ENCODE measurements at regions not wholly inside any gene's neighbourhood (a gene's known extent, or its start where the extent isn't known, plus 50 kb on each side); places are given as distances from the start of the nearest gene placed in this dataset. TPM values are rescaled to one million over a fixed set of nuclear protein-coding genes. Genes with fewer than 3 reads are reported as not detected.
"Not testable (repeated sequence)": the region's sequence is repeated elsewhere in the genome, so short reads cannot be mapped to it uniquely, and the experiment has no call there.

GRCh38 chr15:101961263-101961662, 149.3 kb downstream of the OR4F15 start:
- H3K9me3 Mint-ChIP-seq; H3K4me1 Mint-ChIP-seq (ENCODE audit: unreplicated experiment); H3K36me3 Mint-ChIP-seq; DNase-seq (ENCODE audit: extremely low spot score, unreplicated experiment); H3K27me3 Mint-ChIP-seq; H3K4me3 Mint-ChIP-seq; H3K27ac Mint-ChIP-seq: not testable (repeated sequence)

GRCh38 chr15:101961765-101962164, 149.8 kb downstream of the OR4F15 start:
- not testable (repeated sequence) for H3K27me3 Mint-ChIP-seq; DNase-seq (ENCODE audit: extremely low spot score, unreplicated experiment); H3K4me3 Mint-ChIP-seq; H3K9me3 Mint-ChIP-seq; H3K36me3 Mint-ChIP-seq; H3K4me1 Mint-ChIP-seq (ENCODE audit: unreplicated experiment); H3K27ac Mint-ChIP-seq

GRCh38 chr15:101963687-101964086, 151.7 kb downstream of the OR4F15 start:
- not testable (repeated sequence) for H3K9me3 Mint-ChIP-seq; H3K27ac Mint-ChIP-seq; H3K36me3 Mint-ChIP-seq; H3K27me3 Mint-ChIP-seq; DNase-seq (ENCODE audit: extremely low spot score, unreplicated experiment); H3K4me3 Mint-ChIP-seq; H3K4me1 Mint-ChIP-seq (ENCODE audit: unreplicated experiment)

DNA sequence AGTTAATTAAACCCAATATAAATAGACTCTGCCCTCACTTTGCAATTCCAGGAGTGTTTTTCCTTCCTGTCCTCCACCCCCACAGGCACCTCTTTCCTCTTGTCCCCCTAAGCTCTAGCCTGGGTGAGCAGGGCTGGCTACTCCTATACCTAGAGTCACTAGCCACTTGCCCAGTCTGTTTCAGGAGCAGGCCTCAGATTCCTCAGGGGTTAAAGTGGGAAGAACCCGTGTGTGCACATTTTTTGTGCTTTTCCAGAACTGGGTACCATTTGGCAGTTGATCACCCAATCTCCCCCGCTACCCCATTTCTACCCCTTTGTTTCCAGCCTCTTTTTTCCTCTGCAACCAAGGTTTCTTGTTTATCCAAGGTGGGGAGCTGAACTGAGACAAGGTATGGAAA, 153.4 kb downstream of the OR4F15 start:
- DNase-seq (ENCODE audit: extremely low spot score, unreplicated experiment); H3K27ac Mint-ChIP-seq; H3K27me3 Mint-ChIP-seq; H3K4me1 Mint-ChIP-seq (ENCODE audit: unreplicated experiment); H3K9me3 Mint-ChIP-seq; H3K4me3 Mint-ChIP-seq; H3K36me3 Mint-ChIP-seq: not testable (repeated sequence)

DNA sequence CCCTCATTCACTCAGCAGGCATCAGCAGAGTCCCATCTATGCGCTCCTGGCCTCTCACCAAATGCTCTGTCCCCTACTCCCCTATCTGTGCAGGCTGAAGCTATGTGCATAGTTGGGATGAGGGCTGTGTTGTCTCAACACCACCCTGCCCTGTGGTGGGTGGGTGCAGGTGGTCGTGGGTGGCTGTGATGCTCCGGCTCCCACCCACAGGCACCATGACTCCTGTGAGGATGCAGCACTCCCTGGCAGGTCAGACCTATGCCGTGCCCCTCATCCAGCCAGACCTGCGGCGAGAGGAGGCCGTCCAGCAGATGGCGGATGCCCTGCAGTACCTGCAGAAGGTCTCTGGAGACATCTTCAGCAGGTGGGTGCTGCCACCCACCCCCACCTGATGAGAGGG, 153.9 kb downstream of the OR4F15 start:
- H3K36me3 Mint-ChIP-seq; H3K27ac Mint-ChIP-seq; H3K4me3 Mint-ChIP-seq; H3K4me1 Mint-ChIP-seq (ENCODE audit: unreplicated experiment); H3K9me3 Mint-ChIP-seq; H3K27me3 Mint-ChIP-seq: not testable (repeated sequence)
- DNase-seq (ENCODE audit: extremely low spot score, unreplicated experiment), result peak; percentile 69

DNA sequence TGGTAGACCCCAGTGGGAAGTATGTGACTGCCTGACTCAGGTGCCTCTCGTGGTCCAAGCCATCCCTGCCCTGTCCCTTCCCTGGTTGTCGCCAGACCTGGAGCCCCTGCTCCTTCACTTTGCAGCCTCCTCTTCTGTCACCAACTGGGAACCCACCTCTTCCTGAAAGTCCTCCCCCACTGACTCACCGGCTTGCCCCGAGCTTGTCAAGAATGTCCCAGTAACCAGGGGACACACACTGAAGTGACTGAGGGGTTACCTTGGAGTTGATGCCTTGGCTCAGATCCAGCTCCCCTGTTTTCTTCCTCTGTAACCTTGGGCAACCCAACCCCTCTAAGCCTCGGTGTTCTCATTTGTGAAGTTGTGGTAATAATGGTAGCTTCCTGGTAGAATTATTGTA, 155.4 kb downstream of the OR4F15 start:
- H3K27ac Mint-ChIP-seq; H3K27me3 Mint-ChIP-seq; H3K4me1 Mint-ChIP-seq (ENCODE audit: unreplicated experiment); H3K36me3 Mint-ChIP-seq; H3K4me3 Mint-ChIP-seq; DNase-seq (ENCODE audit: extremely low spot score, unreplicated experiment); H3K9me3 Mint-ChIP-seq: not testable (repeated sequence)

DNA sequence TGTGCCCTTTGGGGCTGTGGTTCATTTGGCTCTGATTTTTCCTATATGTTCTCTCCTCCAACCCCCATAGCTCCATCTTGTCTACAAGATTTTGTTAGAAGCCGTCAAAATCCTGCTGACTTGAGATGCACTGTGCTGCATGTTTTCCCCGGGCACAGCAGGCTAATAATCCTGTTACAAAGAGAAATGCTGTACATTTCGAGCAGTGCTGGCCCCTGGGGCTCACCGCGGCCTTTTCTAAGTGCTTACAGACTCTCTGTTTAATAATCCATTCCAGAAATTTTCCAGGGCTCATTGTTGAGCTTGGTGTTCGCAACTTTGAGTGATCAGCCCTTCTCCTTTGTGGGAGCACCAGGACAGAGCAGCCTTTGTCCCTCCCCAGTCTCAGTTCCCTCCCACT, 158.6 kb downstream of the OR4F15 start:
- H3K4me1 Mint-ChIP-seq (ENCODE audit: unreplicated experiment); H3K9me3 Mint-ChIP-seq; H3K36me3 Mint-ChIP-seq; H3K4me3 Mint-ChIP-seq; H3K27me3 Mint-ChIP-seq; H3K27ac Mint-ChIP-seq; DNase-seq (ENCODE audit: extremely low spot score, unreplicated experiment): not testable (repeated sequence)

DNA sequence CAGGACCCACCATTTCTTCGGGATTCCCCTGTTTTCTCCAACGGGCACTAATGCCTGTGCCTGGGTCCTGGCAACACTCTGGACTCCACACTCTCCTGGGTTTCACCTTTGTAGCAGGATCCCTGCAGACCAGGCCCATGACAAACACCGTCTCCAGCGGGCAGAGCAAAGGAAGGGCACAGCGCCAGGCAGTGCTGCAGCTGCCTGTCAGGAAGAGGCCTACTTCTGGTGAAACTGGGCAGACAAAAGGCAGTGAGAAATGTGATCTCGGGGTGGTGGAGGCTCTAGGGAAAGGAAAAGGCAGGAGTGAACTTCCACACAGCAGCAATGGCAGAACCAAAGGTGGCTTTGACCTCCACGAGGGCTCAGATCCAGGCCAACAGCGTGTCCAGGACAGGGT, 165.3 kb downstream of the OR4F15 start:
- DNase-seq (ENCODE audit: extremely low spot score, unreplicated experiment); H3K27me3 Mint-ChIP-seq; H3K9me3 Mint-ChIP-seq; H3K4me1 Mint-ChIP-seq (ENCODE audit: unreplicated experiment); H3K36me3 Mint-ChIP-seq; H3K4me3 Mint-ChIP-seq; H3K27ac Mint-ChIP-seq: not testable (repeated sequence)

DNA sequence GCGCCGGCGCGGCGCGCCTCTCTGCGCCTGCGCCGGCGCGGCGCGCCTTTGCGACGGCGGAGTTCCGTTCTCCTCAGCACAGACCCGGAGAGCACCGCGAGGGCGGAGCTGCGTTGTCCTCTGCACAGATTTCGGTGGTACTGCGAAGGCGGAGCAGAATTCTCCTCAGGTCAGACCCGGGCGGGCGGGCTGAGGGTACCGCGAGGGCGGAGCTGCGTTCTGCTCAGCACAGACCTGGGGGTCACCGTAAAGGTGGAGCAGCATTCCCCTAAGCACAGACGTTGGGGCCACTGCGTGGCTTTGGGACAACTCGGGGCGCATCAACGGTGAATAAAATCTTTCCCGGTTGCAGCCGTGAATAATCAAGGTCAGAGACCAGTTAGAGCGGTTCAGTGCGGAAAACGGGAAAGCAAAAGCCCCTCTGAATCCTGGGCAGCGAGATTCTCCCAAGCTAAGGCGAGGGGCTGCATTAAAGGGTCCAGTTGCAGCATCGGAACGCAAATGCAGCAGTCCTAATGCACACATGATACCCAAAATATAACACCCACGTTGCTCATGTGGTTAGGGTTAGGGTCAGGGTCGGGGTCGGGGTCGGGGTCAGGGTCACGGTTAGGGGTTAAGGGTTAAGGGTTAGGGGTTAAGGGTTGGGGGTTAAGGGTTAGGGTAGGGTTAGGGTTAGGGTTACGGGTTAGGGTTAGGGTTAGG, 168.4 kb downstream of the OR4F15 start:
- not testable (repeated sequence) for H3K9me3 Mint-ChIP-seq; H3K4me1 Mint-ChIP-seq (ENCODE audit: unreplicated experiment); DNase-seq (ENCODE audit: extremely low spot score, unreplicated experiment)

More for the DNA sequence above, 168.4 kb downstream of the OR4F15 start:
- not testable (repeated sequence) for H3K36me3 Mint-ChIP-seq, H3K27ac Mint-ChIP-seq, H3K27me3 Mint-ChIP-seq, H3K4me3 Mint-ChIP-seq

Small RNAs in the stretch of these regions (microRNA-seq; reads per million reads assigned to microRNA genes)
- gene MIR1302-10, result not detected
- not detected for gene MIR6859-3

All from type B pancreatic cell (in vitro differentiated cells).